ENCODE measurements at regions not wholly inside any gene's neighbourhood (a gene's known extent, or its start where the extent isn't known, plus 50 kb on each side); places are given as distances from the start of the nearest gene placed in this dataset.

DNA sequence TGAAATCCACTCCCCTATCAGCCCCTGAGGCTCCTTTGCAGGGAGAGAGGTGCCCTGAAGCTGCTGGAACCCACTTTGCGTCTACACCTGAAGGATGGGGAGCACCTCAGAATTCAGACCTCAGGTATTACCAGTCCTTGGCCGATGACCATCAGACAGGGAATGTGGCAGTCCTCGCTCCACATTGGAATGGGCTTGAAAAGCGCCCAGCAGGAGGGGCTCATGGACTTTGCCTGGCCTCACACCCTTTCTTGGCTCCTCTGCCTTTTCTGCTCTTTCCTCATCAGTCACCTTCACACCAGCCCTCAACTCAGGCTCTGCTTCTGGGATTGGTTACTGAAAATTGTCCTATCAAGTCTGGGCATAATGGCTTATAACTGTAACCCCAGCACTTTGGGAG is 83.9 kb downstream of the BARX1 start:
- no peak overlapping the region for H3K27ac Mint-ChIP-seq
- no peak for DNase-seq
- H3K9me3 Mint-ChIP-seq: peaks cover 42% of the 10 kb centered on the region
- TF ChIP-seq, protein P1, sequence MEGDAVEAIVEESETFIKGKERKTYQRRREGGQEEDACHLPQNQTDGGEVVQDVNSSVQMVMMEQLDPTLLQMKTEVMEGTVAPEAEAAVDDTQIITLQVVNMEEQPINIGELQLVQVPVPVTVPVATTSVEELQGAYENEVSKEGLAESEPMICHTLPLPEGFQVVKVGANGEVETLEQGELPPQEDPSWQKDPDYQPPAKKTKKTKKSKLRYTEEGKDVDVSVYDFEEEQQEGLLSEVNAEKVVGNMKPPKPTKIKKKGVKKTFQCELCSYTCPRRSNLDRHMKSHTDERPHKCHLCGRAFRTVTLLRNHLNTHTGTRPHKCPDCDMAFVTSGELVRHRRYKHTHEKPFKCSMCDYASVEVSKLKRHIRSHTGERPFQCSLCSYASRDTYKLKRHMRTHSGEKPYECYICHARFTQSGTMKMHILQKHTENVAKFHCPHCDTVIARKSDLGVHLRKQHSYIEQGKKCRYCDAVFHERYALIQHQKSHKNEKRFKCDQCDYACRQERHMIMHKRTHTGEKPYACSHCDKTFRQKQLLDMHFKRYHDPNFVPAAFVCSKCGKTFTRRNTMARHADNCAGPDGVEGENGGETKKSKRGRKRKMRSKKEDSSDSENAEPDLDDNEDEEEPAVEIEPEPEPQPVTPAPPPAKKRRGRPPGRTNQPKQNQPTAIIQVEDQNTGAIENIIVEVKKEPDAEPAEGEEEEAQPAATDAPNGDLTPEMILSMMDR (IDR thresholded peaks at IDR 0.05): no peak
- peaks cover 32% of the 10 kb centered on the region for H3K4me1 Mint-ChIP-seq
- no peaks in the 10 kb centered on the region for H3K27me3 Mint-ChIP-seq (ENCODE audit: low read depth, poor library complexity)
- no peak overlapping the region for H3K4me3 Mint-ChIP-seq
- H3K36me3 Mint-ChIP-seq (ENCODE audit: low read depth): peaks cover 8% of the 10 kb centered on the region

DNA sequence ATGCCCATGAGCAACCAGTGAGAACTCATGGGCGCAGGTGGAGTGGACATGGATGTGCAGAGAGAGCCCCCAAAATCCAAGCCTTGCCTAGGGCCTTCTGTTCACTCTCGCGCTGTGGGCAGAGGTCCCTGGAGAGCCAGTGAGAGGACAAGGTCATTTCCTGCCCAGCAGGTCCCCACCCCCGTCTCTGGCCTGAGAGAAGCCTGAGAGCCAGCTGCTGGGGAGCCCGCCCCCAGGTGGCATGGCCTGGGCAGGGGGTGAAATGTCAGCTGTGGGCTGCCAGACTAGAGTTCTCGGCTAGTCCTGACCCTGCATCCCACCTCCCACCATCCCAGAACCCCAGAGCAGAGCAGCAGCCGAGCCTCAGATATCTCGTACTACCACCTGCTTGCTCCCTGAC is 85.3 kb downstream of the BARX1 start:
- no peak for DNase-seq
- peaks cover 46% of the 10 kb centered on the region for H3K4me1 Mint-ChIP-seq
- TF ChIP-seq, protein P1 (IDR thresholded peaks at IDR 0.05): no peak
- H3K27me3 Mint-ChIP-seq (ENCODE audit: low read depth, poor library complexity): no peaks in the 10 kb centered on the region
- peaks cover 2% of the 10 kb centered on the region for H3K36me3 Mint-ChIP-seq (ENCODE audit: low read depth)
- no peak overlapping the region for H3K4me3 Mint-ChIP-seq
- H3K27ac Mint-ChIP-seq: no peak overlapping the region
- peaks cover 28% of the 10 kb centered on the region for H3K9me3 Mint-ChIP-seq

DNA sequence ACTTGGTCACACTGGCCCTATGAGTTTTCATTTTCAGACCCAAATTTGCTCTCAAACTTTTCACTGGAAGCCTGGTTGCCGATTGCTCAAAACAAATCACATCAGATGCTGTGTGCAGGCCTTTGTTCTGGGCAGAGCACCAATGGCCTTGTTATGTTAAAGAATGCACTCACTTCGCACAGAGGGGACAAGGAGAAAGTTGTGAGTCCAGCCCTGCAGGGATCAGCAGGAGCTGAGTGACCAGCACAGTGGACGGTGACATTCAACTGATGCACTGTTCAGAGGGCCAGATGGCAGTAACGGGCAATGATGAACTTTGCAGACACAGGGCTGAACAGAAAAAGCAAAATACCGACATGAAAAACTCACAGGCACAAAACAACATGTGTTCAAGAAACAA is 86.1 kb downstream of the BARX1 start:
- no peak overlapping the region for H3K4me3 Mint-ChIP-seq
- peaks cover 20% of the 10 kb centered on the region for H3K9me3 Mint-ChIP-seq
- no peak for DNase-seq
- H3K27ac Mint-ChIP-seq: peak overlapping the region; percentile 49
- peaks cover 54% of the 10 kb centered on the region for H3K4me1 Mint-ChIP-seq
- no peaks in the 10 kb centered on the region for H3K36me3 Mint-ChIP-seq (ENCODE audit: low read depth)
- TF ChIP-seq, protein P1 (IDR thresholded peaks at IDR 0.05): no peak
- no peaks in the 10 kb centered on the region for H3K27me3 Mint-ChIP-seq (ENCODE audit: low read depth, poor library complexity)

DNA sequence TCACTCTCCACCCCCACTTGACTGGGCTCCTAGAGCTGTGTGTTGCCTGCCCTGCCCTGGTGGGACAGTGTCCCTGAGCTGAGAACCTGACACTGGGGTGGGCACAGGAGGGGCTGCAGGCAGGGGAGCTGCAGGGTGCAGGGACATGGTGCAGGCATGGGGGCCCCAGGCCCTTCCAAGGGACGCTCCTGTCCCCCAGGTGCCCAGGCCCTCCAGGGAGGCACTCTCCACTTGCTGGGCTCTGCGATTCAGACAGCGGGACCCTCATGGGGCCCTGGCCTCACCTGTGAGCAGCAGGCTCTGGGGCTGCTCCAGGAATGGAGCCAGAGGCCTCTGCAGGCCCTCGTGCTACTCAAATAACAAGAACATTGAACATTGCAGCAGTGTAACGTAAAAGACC is 89.4 kb downstream of the BARX1 start:
- no peaks in the 10 kb centered on the region for H3K36me3 Mint-ChIP-seq (ENCODE audit: low read depth)
- H3K27me3 Mint-ChIP-seq (ENCODE audit: low read depth, poor library complexity): peaks cover 5% of the 10 kb centered on the region
- TF ChIP-seq, protein P1 (IDR thresholded peaks at IDR 0.05): no peak
- no peak overlapping the region for H3K27ac Mint-ChIP-seq
- no peak overlapping the region for H3K4me3 Mint-ChIP-seq
- H3K4me1 Mint-ChIP-seq: peaks cover 60% of the 10 kb centered on the region
- no peaks in the 10 kb centered on the region for H3K9me3 Mint-ChIP-seq
- no peak for DNase-seq

DNA sequence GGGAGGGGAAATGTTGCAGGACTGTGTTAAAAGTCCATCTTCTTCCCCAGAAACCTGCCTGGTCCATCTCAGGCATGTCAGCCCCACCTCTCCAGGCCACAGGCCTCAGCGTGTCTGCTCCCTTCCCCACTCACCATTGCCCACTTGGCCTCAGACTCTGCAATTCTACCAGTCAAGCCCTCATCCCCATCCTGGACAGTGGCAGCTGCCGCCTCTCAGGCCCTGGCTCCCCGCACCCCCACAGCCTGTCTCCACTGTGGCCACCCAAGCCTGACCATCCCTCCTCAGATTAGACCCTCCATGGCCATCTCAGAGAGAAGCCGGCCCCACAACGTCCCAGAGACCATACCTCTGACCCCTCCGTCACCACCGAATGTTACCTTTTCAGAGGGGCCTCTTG is 89.9 kb downstream of the BARX1 start:
- Mint-ChIP-seq H3K27me3 (ENCODE audit: low read depth, poor library complexity) (peaks cover 5% of the 10 kb centered on the region), H3K4me1 (peaks cover 60% of the 10 kb centered on the region), H3K36me3 (ENCODE audit: low read depth) (no peaks in the 10 kb centered on the region), H3K4me3 (no peak overlapping the region), H3K27ac (no peak overlapping the region), H3K9me3 (no peaks in the 10 kb centered on the region)
- TF ChIP-seq, protein P1 (IDR thresholded peaks at IDR 0.05): no peak
- no peak for DNase-seq

DNA sequence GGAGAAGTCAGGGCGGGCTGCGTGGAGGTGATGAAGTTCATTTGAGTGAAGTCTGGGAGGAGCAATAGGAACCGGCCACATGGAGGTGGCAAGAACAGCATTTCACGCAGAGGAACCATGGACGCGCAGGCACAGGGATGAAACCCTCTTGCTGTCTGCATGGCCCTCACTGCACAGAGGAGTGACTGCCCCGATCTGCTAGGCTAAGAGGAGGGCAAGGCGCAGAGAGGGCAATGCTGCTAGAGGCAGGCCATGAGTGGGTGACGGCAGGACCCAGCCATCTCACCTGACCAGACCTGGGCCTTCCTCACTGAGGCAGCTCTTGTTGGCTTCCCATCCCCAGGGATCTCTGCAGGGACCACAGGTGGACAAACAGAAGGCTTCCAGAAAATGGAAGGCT is 90.3 kb downstream of the BARX1 start:
- no peak for DNase-seq
- Mint-ChIP-seq H3K9me3 (no peaks in the 10 kb centered on the region), H3K4me1 (peaks cover 62% of the 10 kb centered on the region), H3K4me3 (no peak overlapping the region), H3K27ac (peak overlapping the region; percentile 60), H3K36me3 (ENCODE audit: low read depth) (no peaks in the 10 kb centered on the region), H3K27me3 (ENCODE audit: low read depth, poor library complexity) (peaks cover 7% of the 10 kb centered on the region)
- TF ChIP-seq, protein P1 (IDR thresholded peaks at IDR 0.05): no peak
